T47D (cell line): ENCODE measurements at regions not wholly inside any gene's neighbourhood (a gene's known extent, or its start where the extent isn't known, plus 50 kb on each side); places are given as distances from the start of the nearest gene placed in this dataset.
"Not testable (repeated sequence)": the region's sequence is repeated elsewhere in the genome, so short reads cannot be mapped to it uniquely, and the experiment has no call there.

Experiments used
- DNase-seq, 2 experiments: peaks; one replicate each; pipeline versions ENCODE4 v3.0.0 to v3.0.0-alpha.2; 2011 to 2012; ENCODE audit warnings: low read depth in 1 of 2, low spot score in 1 of 2
- JUND ChIP-seq: IDR thresholded peaks from 2 replicates; pipeline ENCODE4 v1.6.1; 2012; ENCODE audit warnings: low read depth
- in situ Hi-C: cut with HindIII; loops from 2 replicates; pipeline ENCODE4 v1.10.0; 2016; ENCODE audit warnings: low sequenced_read_pairs, low pct_unique_long_range_greater_than_20kb

- no peak for DNase-seq
- no peak for TF ChIP-seq JUND
- in situ Hi-C loops, result no loop called here
Observed at GRCh38 chr19:28076628-28077027, 1136.3 kb downstream of the UQCRFS1 start.

- in situ Hi-C loops, result no loop called here
- no peak for TF ChIP-seq JUND
- no peak for DNase-seq
Observed at GRCh38 chr19:28075229-28075628, 1137.7 kb downstream of the UQCRFS1 start.

GRCh38 chr19:28074773-28075172 is 1138.2 kb downstream of the UQCRFS1 start:
- no peak for TF ChIP-seq JUND
- in situ Hi-C loops, result no loop called here
- DNase-seq, result peak in 1 of 2 experiments; percentile 25

GRCh38 chr19:28067882-28068281 is 1145.1 kb downstream of the UQCRFS1 start:
- in situ Hi-C loops, result no loop called here
- TF ChIP-seq JUND, result no peak
- no peak for DNase-seq

- no peak for TF ChIP-seq JUND
- DNase-seq, result no peak
- in situ Hi-C loops, result no loop called here
Observed at GRCh38 chr19:28066988-28067387, 1146.0 kb downstream of the UQCRFS1 start.

- TF ChIP-seq JUND, result no peak
- no peak for DNase-seq
- in situ Hi-C loops, result no loop called here
Observed at GRCh38 chr19:28066161-28066560, 1146.8 kb downstream of the UQCRFS1 start.

GRCh38 chr19:28065026-28065425 is 1147.9 kb downstream of the UQCRFS1 start:
- no peak for DNase-seq
- in situ Hi-C loops, result no loop called here

GRCh38 chr19:28063702-28064101 is 1149.2 kb downstream of the UQCRFS1 start:
- in situ Hi-C loops, result no loop called here
- TF ChIP-seq JUND, result no peak
- no peak for DNase-seq

More at GRCh38 chr19:28065026-28065425, 1147.9 kb downstream of the UQCRFS1 start:
- no peak for TF ChIP-seq JUND

- in situ Hi-C loops, result no loop called here
- DNase-seq, result no peak
- TF ChIP-seq JUND, result no peak
Observed at GRCh38 chr19:28061111-28061510, 1151.8 kb downstream of the UQCRFS1 start.

GRCh38 chr19:28057026-28057425 is 1155.9 kb downstream of the UQCRFS1 start:
- DNase-seq, in situ Hi-C loops: not testable (repeated sequence)

- in situ Hi-C loops, result no loop called here
- DNase-seq, result no peak
- TF ChIP-seq JUND, result no peak
Observed at GRCh38 chr19:28051047-28051446, 1161.9 kb downstream of the UQCRFS1 start.

GRCh38 chr19:28049875-28050274 is 1163.1 kb downstream of the UQCRFS1 start:
- DNase-seq, result no peak
- TF ChIP-seq JUND, result no peak
- in situ Hi-C loops, result no loop called here

- in situ Hi-C loops, result no loop called here
- DNase-seq, result no peak
- no peak for TF ChIP-seq JUND
Observed at GRCh38 chr19:28046932-28047331, 1166.0 kb downstream of the UQCRFS1 start.

- in situ Hi-C loops, result no loop called here
- no peak for TF ChIP-seq JUND
- DNase-seq, result no peak
Observed at GRCh38 chr19:28045621-28046020, 1167.3 kb downstream of the UQCRFS1 start.
